Gastrocnemius medialis (tissue), 4 donors: ENCODE measurements at regions not wholly inside any gene's neighbourhood (a gene's known extent, or its start where the extent isn't known, plus 50 kb on each side); places are given as distances from the start of the nearest gene placed in this dataset.

Source experiments
- CTCF ChIP-seq, 5 experiments: fragments of 450-650 bp in 3 of 5; fragments of 200-600 bp in 2 of 5; sonication (generic) in 2 of 5; IDR thresholded peaks in 4 of 5; conservative IDR thresholded peaks in 1 of 5; 1 replicate in 4 of 5; 2 replicates in 1 of 5; pipeline ENCODE4 v1.5.1; 2016 to 2019; ENCODE audit warnings: antibody characterized with exemption in 5 of 5, mild to moderate bottlenecking in 3 of 5, moderate library complexity in 3 of 5
- POLR2A ChIP-seq, 2 donors: fragments of 450-650 bp; IDR thresholded peaks; one replicate each; pipeline ENCODE4 v1.6.1; 2017; ENCODE audit warnings: antibody characterized with exemption in 2 of 2, mild to moderate bottlenecking in 2 of 2, moderate library complexity in 2 of 2

- TF ChIP-seq CTCF (IDR thresholded peaks at IDR 0.05 in 4 of 5, conservative IDR thresholded peaks at IDR 0.05 in 1 of 5) (no peak), POLR2A (IDR thresholded peaks at IDR 0.05) (no peak)
Observed at GRCh38 chr14:101217080-101217463, 313.6 kb upstream of the RTL1 start.
